H1 (cell line): ENCODE measurements at regions not wholly inside any gene's neighbourhood (a gene's known extent, or its start where the extent isn't known, plus 50 kb on each side); places are given as distances from the start of the nearest gene placed in this dataset.

Source experiments
- TAF7 ChIP-seq: optimal IDR thresholded peaks from 2 replicates; pipeline ENCODE3; 2011; ENCODE audit warnings: low read depth, mild to moderate bottlenecking, inconsistent platforms, low read length, moderate library complexity, borderline replicate concordance

DNA sequence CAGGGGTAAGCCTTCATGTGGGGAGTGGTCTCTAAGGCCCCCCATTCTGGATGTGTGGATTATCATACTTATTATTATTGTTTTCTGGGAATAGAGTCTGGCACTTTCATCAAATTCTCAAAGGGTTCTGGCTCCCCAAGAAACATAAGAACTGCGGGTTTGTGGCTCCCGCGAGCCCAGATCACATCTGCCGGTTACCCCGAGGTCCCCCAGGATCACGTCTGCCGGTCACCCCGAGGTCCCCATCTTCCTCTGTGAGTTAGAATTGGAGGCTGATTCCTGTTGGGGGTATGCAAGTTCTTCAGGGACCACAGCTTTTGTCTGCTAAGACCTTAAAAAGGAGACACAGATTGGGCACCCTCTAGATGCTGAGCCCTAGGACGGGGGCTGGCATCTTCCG is 116.7 kb upstream of the FRMD1 start (continued):
- no peak for TF ChIP-seq TAF7
